Neural progenitor cell (in vitro differentiated cells): ENCODE measurements at regions not wholly inside any gene's neighbourhood (a gene's known extent, or its start where the extent isn't known, plus 50 kb on each side); places are given as distances from the start of the nearest gene placed in this dataset.

Experiments used
- EZH2 ChIP-seq: fragments of 200-600 bp; sonication (generic); IDR thresholded peaks from 2 replicates; pipeline ENCODE4 v1.6.1; 2017; ENCODE audit warnings: antibody characterized with exemption, mild to moderate bottlenecking, moderate library complexity
- EZH2phosphoT487 ChIP-seq: fragments of 200-600 bp; sonication (generic); IDR thresholded peaks from 2 replicates; pipeline ENCODE4 v1.6.1; 2017; ENCODE audit warnings: antibody characterized with exemption
- TF ChIP-seq, protein P1 (sequence below): fragments of 200-600 bp; sonication (generic); IDR thresholded peaks from 2 replicates; pipeline ENCODE4 v1.5.1; 2017; ENCODE audit warnings: antibody characterized with exemption, mild to moderate bottlenecking

DNA sequence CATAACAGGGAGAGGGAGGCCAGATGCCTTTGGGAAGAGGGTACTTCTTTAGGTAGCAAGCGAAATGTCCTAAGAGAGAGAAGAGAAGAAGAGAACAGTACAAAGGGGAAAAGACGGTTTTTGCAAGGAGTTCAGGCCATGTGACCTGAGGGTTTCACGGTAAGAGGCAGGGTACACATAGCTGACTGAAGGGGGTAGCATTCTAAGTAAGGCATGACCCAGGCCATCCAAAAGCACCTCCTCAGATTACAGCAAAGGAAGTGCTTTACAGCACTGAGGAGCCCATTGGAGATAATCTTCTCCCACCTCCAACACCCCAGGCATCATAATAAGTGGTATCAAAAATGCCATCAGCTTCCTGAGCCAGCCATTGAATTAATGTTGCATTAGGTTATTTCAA lies 258.2 kb upstream of the NPY start:
- TF ChIP-seq, protein P1, sequence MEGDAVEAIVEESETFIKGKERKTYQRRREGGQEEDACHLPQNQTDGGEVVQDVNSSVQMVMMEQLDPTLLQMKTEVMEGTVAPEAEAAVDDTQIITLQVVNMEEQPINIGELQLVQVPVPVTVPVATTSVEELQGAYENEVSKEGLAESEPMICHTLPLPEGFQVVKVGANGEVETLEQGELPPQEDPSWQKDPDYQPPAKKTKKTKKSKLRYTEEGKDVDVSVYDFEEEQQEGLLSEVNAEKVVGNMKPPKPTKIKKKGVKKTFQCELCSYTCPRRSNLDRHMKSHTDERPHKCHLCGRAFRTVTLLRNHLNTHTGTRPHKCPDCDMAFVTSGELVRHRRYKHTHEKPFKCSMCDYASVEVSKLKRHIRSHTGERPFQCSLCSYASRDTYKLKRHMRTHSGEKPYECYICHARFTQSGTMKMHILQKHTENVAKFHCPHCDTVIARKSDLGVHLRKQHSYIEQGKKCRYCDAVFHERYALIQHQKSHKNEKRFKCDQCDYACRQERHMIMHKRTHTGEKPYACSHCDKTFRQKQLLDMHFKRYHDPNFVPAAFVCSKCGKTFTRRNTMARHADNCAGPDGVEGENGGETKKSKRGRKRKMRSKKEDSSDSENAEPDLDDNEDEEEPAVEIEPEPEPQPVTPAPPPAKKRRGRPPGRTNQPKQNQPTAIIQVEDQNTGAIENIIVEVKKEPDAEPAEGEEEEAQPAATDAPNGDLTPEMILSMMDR: no peak
- TF ChIP-seq EZH2phosphoT487 (no peak), EZH2 (no peak)
